Breast epithelium (tissue), 3 donors: ENCODE measurements at regions not wholly inside any gene's neighbourhood (a gene's known extent, or its start where the extent isn't known, plus 50 kb on each side); places are given as distances from the start of the nearest gene placed in this dataset.

ENCODE experiments used
- CTCF ChIP-seq, 3 donors: fragments of 450-650 bp; IDR thresholded peaks; one replicate each; pipeline ENCODE4 v1.5.1; 2016 to 2017; ENCODE audit warnings: antibody characterized with exemption in 3 of 3, mild to moderate bottlenecking in 3 of 3, moderate library complexity in 3 of 3
- POLR2A ChIP-seq: fragments of 450-650 bp; IDR thresholded peaks from one replicate; pipeline ENCODE4 v1.6.1; 2016; ENCODE audit warnings: antibody characterized with exemption, mild to moderate bottlenecking, moderate library complexity

DNA sequence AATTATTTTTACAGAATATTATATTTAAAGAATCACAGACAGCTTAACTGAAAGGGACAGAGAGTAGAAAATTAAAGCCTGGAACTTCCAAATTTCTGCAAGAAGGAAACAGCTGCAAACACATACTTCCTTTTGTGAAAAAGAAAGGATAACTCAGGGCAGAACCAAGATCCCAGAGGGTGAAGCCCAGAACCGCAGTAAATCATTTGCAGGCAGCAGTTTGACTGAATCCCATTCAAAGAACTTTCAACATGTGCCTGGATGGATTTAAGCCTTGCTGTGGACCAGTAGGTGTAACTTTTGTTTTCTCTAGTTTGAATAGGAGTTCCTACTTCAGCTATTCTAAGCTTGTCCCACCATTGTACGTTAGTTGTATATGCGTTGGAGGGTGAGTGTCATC, 733.2 kb downstream of the ROBO2 start:
- no peak for TF ChIP-seq CTCF (IDR thresholded peaks at IDR 0.05)
- TF ChIP-seq POLR2A, result no peak
